ENCODE measurements at regions not wholly inside any gene's neighbourhood (a gene's known extent, or its start where the extent isn't known, plus 50 kb on each side); places are given as distances from the start of the nearest gene placed in this dataset.

DNA sequence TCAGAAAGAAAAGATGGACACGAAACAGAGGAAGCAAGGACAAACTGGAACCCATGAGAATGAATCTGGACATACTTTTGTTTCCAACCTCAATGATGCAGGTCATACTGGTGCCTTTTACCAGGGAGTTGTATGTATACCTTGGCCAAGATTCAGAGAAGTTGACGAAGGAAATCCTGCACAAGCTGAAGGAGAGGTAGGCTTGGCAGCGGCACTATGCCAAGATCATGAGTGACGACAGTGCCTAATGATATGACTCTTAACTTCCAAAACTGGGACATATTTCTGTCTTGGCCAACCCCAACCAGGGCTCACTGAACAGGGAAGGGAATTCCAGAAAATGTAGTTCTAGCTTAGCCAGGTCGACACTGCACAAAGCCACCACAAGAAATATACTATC lies 149.2 kb upstream of the SLCO3A1 start:
- Mint-ChIP-seq H3K27me3 (ENCODE audit: low read depth, poor library complexity) (peaks cover 7% of the 10 kb centered on the region), H3K36me3 (ENCODE audit: low read depth) (no peaks in the 10 kb centered on the region), H3K4me3 (no peak overlapping the region), H3K4me1 (peaks cover 6% of the 10 kb centered on the region), H3K9me3 (no peaks in the 10 kb centered on the region), H3K27ac (no peak overlapping the region)
- no peak for DNase-seq
- TF ChIP-seq, protein P1, sequence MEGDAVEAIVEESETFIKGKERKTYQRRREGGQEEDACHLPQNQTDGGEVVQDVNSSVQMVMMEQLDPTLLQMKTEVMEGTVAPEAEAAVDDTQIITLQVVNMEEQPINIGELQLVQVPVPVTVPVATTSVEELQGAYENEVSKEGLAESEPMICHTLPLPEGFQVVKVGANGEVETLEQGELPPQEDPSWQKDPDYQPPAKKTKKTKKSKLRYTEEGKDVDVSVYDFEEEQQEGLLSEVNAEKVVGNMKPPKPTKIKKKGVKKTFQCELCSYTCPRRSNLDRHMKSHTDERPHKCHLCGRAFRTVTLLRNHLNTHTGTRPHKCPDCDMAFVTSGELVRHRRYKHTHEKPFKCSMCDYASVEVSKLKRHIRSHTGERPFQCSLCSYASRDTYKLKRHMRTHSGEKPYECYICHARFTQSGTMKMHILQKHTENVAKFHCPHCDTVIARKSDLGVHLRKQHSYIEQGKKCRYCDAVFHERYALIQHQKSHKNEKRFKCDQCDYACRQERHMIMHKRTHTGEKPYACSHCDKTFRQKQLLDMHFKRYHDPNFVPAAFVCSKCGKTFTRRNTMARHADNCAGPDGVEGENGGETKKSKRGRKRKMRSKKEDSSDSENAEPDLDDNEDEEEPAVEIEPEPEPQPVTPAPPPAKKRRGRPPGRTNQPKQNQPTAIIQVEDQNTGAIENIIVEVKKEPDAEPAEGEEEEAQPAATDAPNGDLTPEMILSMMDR (IDR thresholded peaks at IDR 0.05): no peak

DNA sequence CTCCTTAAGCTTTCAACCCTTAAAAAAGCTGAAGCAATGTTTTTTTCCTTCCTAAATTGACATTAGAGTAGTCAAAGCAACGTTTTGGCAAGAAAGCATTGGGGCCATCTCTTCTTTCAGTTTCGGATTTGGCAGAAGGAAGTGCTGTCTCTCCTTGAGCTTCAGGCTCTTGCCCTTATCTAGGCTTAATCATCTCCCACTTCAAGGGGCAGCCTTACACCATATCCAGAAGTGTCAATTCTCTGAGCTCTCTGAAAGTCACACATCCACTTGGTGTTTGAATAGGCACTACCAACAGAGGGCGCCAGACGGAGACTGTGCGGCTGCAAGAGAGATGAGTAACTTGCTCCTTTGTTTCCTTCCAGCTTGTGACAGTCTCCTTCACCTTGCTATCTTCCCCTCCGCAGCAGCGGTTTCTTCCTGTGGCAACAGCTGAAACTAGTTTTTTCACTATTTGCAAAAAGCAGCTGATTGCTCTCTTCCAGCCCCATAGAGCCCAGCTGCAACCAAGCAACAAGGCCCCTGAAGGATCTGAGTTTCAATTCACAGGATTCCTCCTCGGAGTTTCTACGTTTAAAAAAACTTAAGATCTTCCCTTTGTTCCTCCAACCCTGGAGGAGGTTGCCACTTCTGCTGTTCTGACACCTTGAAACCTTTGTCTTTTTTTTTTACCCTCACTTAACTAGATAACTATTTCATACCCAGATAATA lies 147.0 kb upstream of the SLCO3A1 start:
- DNase-seq: peak; percentile 76
- Mint-ChIP-seq H3K4me1 (peaks cover 6% of the 10 kb centered on the region), H3K27ac (no peak overlapping the region), H3K36me3 (ENCODE audit: low read depth) (no peaks in the 10 kb centered on the region), H3K27me3 (ENCODE audit: low read depth, poor library complexity) (peaks cover 9% of the 10 kb centered on the region), H3K4me3 (no peak overlapping the region), H3K9me3 (no peaks in the 10 kb centered on the region)
- TF ChIP-seq, protein P1 (IDR thresholded peaks at IDR 0.05): peak; percentile 90

DNA sequence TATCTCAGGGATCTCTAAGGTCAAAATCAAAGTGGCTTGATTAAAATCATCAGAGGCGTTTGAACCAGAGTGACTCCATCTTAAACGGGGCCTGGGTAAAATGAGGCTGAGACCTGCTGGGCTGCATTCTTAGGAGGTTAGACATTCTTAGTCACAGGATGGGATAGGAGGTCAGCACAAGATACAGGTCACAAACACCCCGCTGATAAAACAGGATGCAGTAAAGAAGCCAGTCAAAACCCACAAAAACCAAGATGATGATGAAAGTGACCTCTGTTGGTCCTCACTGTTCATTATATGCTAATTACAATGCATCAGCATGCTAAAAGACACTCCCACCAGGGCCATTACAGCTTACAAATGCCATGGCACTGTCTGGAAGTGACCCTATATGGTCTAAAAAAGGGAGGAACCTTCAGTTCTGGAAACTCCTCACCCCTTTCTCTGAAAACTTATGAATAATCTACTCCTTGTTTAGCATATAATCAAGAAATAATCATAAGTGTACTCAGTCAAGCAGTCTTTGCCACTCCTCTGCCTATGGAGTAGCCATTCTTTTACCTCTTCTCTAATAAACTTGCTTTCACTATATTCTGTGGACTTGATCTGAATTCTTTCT lies 143.3 kb upstream of the SLCO3A1 start:
- no peak overlapping the region for H3K4me3 Mint-ChIP-seq
- peaks cover 5% of the 10 kb centered on the region for H3K27me3 Mint-ChIP-seq (ENCODE audit: low read depth, poor library complexity)
- H3K4me1 Mint-ChIP-seq: peaks cover 5% of the 10 kb centered on the region
- TF ChIP-seq, protein P1 (IDR thresholded peaks at IDR 0.05): no peak
- H3K36me3 Mint-ChIP-seq (ENCODE audit: low read depth): no peaks in the 10 kb centered on the region
- no peaks in the 10 kb centered on the region for H3K9me3 Mint-ChIP-seq
- H3K27ac Mint-ChIP-seq: no peak overlapping the region
- DNase-seq: no peak

DNA sequence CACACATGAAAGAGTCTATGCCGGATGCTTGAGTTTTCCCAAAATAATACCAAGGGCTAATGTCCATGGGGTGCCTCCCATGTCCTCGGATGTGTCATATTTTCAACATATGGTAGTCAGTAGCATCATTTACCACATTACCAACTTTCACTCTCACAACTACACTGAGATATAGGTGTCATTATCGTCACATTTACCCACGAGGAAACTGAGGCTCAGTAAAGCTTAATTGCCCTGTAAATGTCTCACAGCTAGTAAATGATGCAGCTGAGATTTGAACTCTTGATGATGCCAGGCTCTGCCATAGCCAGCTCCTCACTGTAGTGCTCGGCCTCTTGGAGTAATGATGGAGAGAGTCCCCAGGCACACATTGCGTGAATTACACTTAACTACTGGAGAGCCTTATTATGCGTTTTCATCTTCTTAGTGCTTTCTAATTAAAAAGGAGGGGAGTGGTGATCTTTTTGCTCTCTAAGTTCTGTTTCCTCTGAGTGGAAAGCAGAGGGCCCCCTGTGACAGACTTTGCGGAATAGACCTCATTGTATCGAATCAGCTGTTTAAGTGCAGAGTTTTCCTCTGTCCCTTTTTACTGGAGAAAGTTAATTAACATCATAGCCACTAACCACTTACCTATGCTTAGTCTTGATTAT lies 142.0 kb upstream of the SLCO3A1 start:
- Mint-ChIP-seq H3K36me3 (ENCODE audit: low read depth) (no peaks in the 10 kb centered on the region), H3K27ac (no peak overlapping the region), H3K4me3 (no peak overlapping the region), H3K4me1 (peaks cover 5% of the 10 kb centered on the region), H3K27me3 (ENCODE audit: low read depth, poor library complexity) (peaks cover 3% of the 10 kb centered on the region), H3K9me3 (no peaks in the 10 kb centered on the region)
- TF ChIP-seq, protein P1 (IDR thresholded peaks at IDR 0.05): no peak
- no peak for DNase-seq

DNA sequence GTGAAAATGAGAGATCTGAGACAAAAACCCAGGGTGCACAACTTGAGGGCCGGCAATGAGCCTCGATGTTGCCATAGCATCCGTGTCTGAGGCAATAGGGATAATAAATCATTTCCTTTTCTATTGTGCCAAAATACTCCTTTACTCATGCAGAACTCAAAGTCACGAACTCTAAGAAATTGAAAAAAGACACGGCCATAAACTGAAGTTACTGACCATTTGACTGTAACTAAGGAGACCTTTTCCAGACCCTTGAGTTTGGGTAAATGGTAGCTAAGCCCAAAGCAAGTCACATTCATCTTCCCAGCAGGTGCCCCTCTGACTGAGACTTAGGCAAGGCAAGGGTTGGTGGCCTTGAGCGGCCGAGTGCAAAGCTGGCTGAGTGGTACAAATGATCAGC lies 141.2 kb upstream of the SLCO3A1 start:
- no peak for DNase-seq
- Mint-ChIP-seq H3K4me1 (peaks cover 5% of the 10 kb centered on the region), H3K36me3 (ENCODE audit: low read depth) (no peaks in the 10 kb centered on the region), H3K27ac (no peak overlapping the region), H3K9me3 (no peaks in the 10 kb centered on the region), H3K4me3 (no peak overlapping the region), H3K27me3 (ENCODE audit: low read depth, poor library complexity) (peaks cover 3% of the 10 kb centered on the region)
- TF ChIP-seq, protein P1 (IDR thresholded peaks at IDR 0.05): no peak
